Hepatocyte (in vitro differentiated cells): ENCODE measurements at regions not wholly inside any gene's neighbourhood (a gene's known extent, or its start where the extent isn't known, plus 50 kb on each side); places are given as distances from the start of the nearest gene placed in this dataset.
A peak's percentile ranks its signal among the peaks of the same experiment; 100 is the strongest.

Source experiments
- DNase-seq: peaks from one replicate; pipeline ENCODE4 v3.0.0-alpha.2; 2016; ENCODE audit warnings: low spot score
- H2AFZ ChIP-seq: fragments of 200-600 bp; sonication (generic); 2 replicates; pipeline ENCODE4 v1.6.0; 2016; ENCODE audit warnings: antibody characterized with exemption, mild to moderate bottlenecking
- H3K27ac ChIP-seq: fragments of 200-600 bp; sonication (generic); 2 replicates; pipeline ENCODE4 v1.5.1; 2016; ENCODE audit warnings: mild to moderate bottlenecking
- H3K27me3 ChIP-seq: fragments of 200-600 bp; sonication (generic); 2 replicates; pipeline ENCODE4 v1.6.1; 2016
- H3K36me3 ChIP-seq: fragments of 200-600 bp; sonication (generic); replicated peaks from 2 replicates; pipeline ENCODE4 v1.5.1; 2016; ENCODE audit warnings: low read depth; ENCODE audit not compliant: insufficient read depth
- H3K4me1 ChIP-seq: fragments of 200-600 bp; sonication (generic); 2 replicates; pipeline ENCODE4 v1.5.1; 2016; ENCODE audit warnings: mild to moderate bottlenecking, moderate library complexity; ENCODE audit not compliant: insufficient read depth
- H3K4me2 ChIP-seq: fragments of 200-600 bp; sonication (generic); 2 replicates; pipeline ENCODE4 v1.6.0; 2016
- H3K4me3 ChIP-seq: fragments of 200-600 bp; sonication (generic); 2 replicates; pipeline ENCODE4 v1.5.1; 2016; ENCODE audit warnings: mild to moderate bottlenecking
- H3K79me2 ChIP-seq: fragments of 200-600 bp; sonication (generic); 2 replicates; pipeline ENCODE4 v1.6.0; 2017; ENCODE audit warnings: mild to moderate bottlenecking
- H3K9me2 ChIP-seq: fragments of 200-600 bp; sonication (generic); replicated peaks from 2 replicates; pipeline ENCODE4 v1.6.0; 2017; ENCODE audit warnings: mild to moderate bottlenecking; ENCODE audit not compliant: insufficient read depth
- H3K9me3 ChIP-seq: fragments of 200-600 bp; sonication (generic); 2 replicates; pipeline ENCODE4 v1.5.1; 2016; ENCODE audit warnings: low read depth, mild to moderate bottlenecking
- H4K20me1 ChIP-seq: fragments of 200-600 bp; sonication (generic); 2 replicates; pipeline ENCODE4 v1.6.0; 2016; ENCODE audit warnings: mild to moderate bottlenecking; ENCODE audit not compliant: insufficient read depth, poor library complexity, severe bottlenecking
- CTCF ChIP-seq: fragments of 200-600 bp; sonication (generic); IDR thresholded peaks from 2 replicates; pipeline ENCODE4 v1.5.1; 2016; ENCODE audit warnings: antibody characterized with exemption, mild to moderate bottlenecking; ENCODE audit not compliant: poor library complexity
- EZH2 ChIP-seq: fragments of 200-600 bp; sonication (generic); IDR thresholded peaks from 2 replicates; pipeline ENCODE4 v1.6.1; 2016; ENCODE audit warnings: antibody characterized with exemption, mild to moderate bottlenecking, borderline replicate concordance
- EZH2phosphoT487 ChIP-seq: fragments of 200-600 bp; sonication (generic); IDR thresholded peaks from one replicate; pipeline ENCODE4 v1.6.1; 2018; ENCODE audit warnings: antibody characterized with exemption, mild to moderate bottlenecking, low read depth, moderate library complexity; ENCODE audit not compliant: unreplicated experiment, severe bottlenecking
- WGBS: methylation state at CpG from one replicate; pipeline ENCODE4 v1.1.6; 2016; ENCODE audit warnings: low lambda C conversion rate; ENCODE audit errors: missing lambda C conversion rate; 5-methylcytosine and 5-hydroxymethylcytosine counted together

GRCh38 chr4:138804711-138805110, 210.9 kb upstream of the NOCT start:
- DNase-seq: peak; percentile 33
- peaks cover 16% of the 10 kb centered on the region for H3K4me1 ChIP-seq
- no peaks in the 10 kb centered on the region for H4K20me1 ChIP-seq
- no peaks in the 10 kb centered on the region for H3K79me2 ChIP-seq
- no peak overlapping the region for H3K4me3 ChIP-seq
- no peak for TF ChIP-seq EZH2
- TF ChIP-seq CTCF: no peak
- TF ChIP-seq EZH2phosphoT487: no peak
- 6% methylated on average over 9 of the region's 9 CpGs for WGBS
- no peaks in the 10 kb centered on the region for H3K9me3 ChIP-seq
- peak overlapping the region; percentile 57 for H3K4me2 ChIP-seq
- H3K27me3 ChIP-seq: peaks cover 5% of the 10 kb centered on the region
- no peaks in the 10 kb centered on the region for H3K9me2 ChIP-seq
- no peaks in the 10 kb centered on the region for H3K36me3 ChIP-seq
- peak overlapping the region; percentile 1 for H2AFZ ChIP-seq
- peak overlapping the region; percentile 39 for H3K27ac ChIP-seq

GRCh38 chr4:138803051-138803450, 212.5 kb upstream of the NOCT start:
- Histone ChIP-seq H3K27me3 (peaks cover 5% of the 10 kb centered on the region), H2AFZ (no peak overlapping the region), H3K27ac (no peak overlapping the region), H3K9me2 (no peaks in the 10 kb centered on the region), H3K4me3 (no peak overlapping the region), H3K79me2 (no peaks in the 10 kb centered on the region), H3K4me2 (no peak overlapping the region), H3K9me3 (no peaks in the 10 kb centered on the region), H4K20me1 (no peaks in the 10 kb centered on the region), H3K36me3 (no peaks in the 10 kb centered on the region), H3K4me1 (peaks cover 16% of the 10 kb centered on the region)
- TF ChIP-seq EZH2 (no peak), CTCF (no peak), EZH2phosphoT487 (no peak)
- 86% methylated on average over 4 of the region's 4 CpGs for WGBS
- no peak for DNase-seq

- TF ChIP-seq CTCF: no peak
- TF ChIP-seq EZH2: no peak
- TF ChIP-seq EZH2phosphoT487: no peak
- H3K4me3 ChIP-seq: no peak overlapping the region
- no peaks in the 10 kb centered on the region for H4K20me1 ChIP-seq
- H3K27ac ChIP-seq: no peak overlapping the region
- no peaks in the 10 kb centered on the region for H3K36me3 ChIP-seq
- peaks cover 5% of the 10 kb centered on the region for H3K27me3 ChIP-seq
- no peaks in the 10 kb centered on the region for H3K9me2 ChIP-seq
- H3K79me2 ChIP-seq: no peaks in the 10 kb centered on the region
- H3K4me2 ChIP-seq: no peak overlapping the region
- no peaks in the 10 kb centered on the region for H3K9me3 ChIP-seq
- H3K4me1 ChIP-seq: peaks cover 16% of the 10 kb centered on the region
- H2AFZ ChIP-seq: no peak overlapping the region
- no peak for DNase-seq
Observed at GRCh38 chr4:138802499-138802898, 213.1 kb upstream of the NOCT start.

DNA sequence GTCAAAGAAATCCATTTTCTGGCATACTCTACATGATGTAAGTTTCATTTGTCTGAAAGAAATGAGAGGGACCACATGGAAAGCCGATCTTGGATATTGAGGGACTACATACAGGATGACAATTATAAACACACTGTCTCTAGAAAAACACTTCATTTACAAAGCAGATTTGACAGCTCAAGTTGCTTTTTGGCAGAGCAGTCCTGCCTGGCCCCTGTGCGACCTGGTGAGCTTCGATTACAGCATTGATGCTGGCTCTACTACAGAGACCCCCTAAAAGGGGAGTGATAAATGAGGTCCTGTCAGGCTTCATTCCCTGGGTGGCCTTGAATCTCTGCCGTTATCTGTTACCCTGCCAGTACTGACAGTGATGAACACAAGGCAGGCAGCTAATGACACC, 215.2 kb upstream of the NOCT start:
- Histone ChIP-seq H3K4me2 (no peak overlapping the region), H3K4me1 (peaks cover 12% of the 10 kb centered on the region), H3K36me3 (no peaks in the 10 kb centered on the region), H3K27me3 (no peaks in the 10 kb centered on the region), H3K79me2 (no peaks in the 10 kb centered on the region), H3K27ac (no peak overlapping the region), H3K9me2 (no peaks in the 10 kb centered on the region), H2AFZ (no peak overlapping the region), H3K4me3 (no peak overlapping the region), H3K9me3 (no peaks in the 10 kb centered on the region), H4K20me1 (no peaks in the 10 kb centered on the region)
- TF ChIP-seq EZH2 (no peak), EZH2phosphoT487 (no peak), CTCF (no peak)
- WGBS: 58% methylated on average over 4 of the region's 4 CpGs
- DNase-seq: no peak
